Ovary (tissue), 7 donors: ENCODE measurements at regions not wholly inside any gene's neighbourhood (a gene's known extent, or its start where the extent isn't known, plus 50 kb on each side); places are given as distances from the start of the nearest gene placed in this dataset.

Source experiments
- DNase-seq, 5 donors: peaks; one replicate each; pipeline ENCODE4 v3.0.0-alpha.2; 2019 to 2020
- H3K27ac ChIP-seq, 2 donors: fragments of 200-600 bp; one replicate each; pipeline versions ENCODE4 v1.5.1 to v1.8.0; 2019 to 2022
- H3K27me3 ChIP-seq: fragments of 200-600 bp; one replicate; pipeline ENCODE4 v1.8.0; 2022
- H3K36me3 ChIP-seq: fragments of 200-600 bp; sonication (generic); one replicate; pipeline ENCODE4 v1.5.1; 2019
- H3K4me1 ChIP-seq: one replicate; pipeline ENCODE4 v1.8.1; 2013; ENCODE audit warnings: mild to moderate bottlenecking, moderate library complexity; ENCODE audit not compliant: insufficient read depth
- H3K4me3 ChIP-seq: fragments of 200-600 bp; sonication (generic); one replicate; pipeline ENCODE4 v1.5.1; 2017
- H3K9me3 ChIP-seq, 2 donors: fragments of 200-600 bp in 1 of 2; sonication (generic) in 1 of 2; one replicate each; pipeline versions ENCODE4 v1.5.1 to v1.8.1; 2013 to 2019; ENCODE audit warnings: mild to moderate bottlenecking in 1 of 2, moderate library complexity in 1 of 2
- CTCF ChIP-seq, 3 donors: fragments of 450-650 bp in 2 of 3; fragments of 200-600 bp in 1 of 3; IDR thresholded peaks; one replicate each; pipeline versions ENCODE4 v1.5.1 to v1.8.0; 2016 to 2022; ENCODE audit warnings: antibody characterized with exemption in 3 of 3, mild to moderate bottlenecking in 1 of 3
- EP300 ChIP-seq: sonication (generic); formaldehyde crosslinking; IDR thresholded peaks from one replicate; pipeline ENCODE4 v1.6.1; 2017; ENCODE audit warnings: antibody characterized with exemption
- POLR2A ChIP-seq: fragments of 450-650 bp; IDR thresholded peaks from one replicate; pipeline ENCODE4 v1.6.1; 2017; ENCODE audit warnings: antibody characterized with exemption, mild to moderate bottlenecking, moderate library complexity
- WGBS, 3 donors: extraction: QIAGEN DNeasy Blood & Tissue Kit in 1 of 3; methylation state at CpG; one replicate each; pipeline versions ENCODE4 v1.1.5 to v1.1.7; 2013 to 2017; 5-methylcytosine and 5-hydroxymethylcytosine counted together
- intact Hi-C, 4 donors: fragments of 100-400 bp; cut with DNase I; formaldehyde crosslinking; loops; one replicate each; pipeline versions ENCODE4 v1.11.0 to v1.15.1; 2022 to 2023
- donor health status: DM: no; HTN: no; CAD: no; lungs with moderate emphysema.
- donor health status: DM: no; HTN: no; CAD: no.
- donor health status: Bipolar disorder and iron deficiency.
- donor health status: DM: no; HTN: no; CAD: no.
- donor health status: DM: yes; HTN: yes; CAD: no.

GRCh38 chr20:58583176-58583575 lies 67.9 kb upstream of the STX16 start:
- WGBS, 3 donors = 70 to 77% (median 73%) methylated on average over 13 of the region's 13 CpGs
- no peak for DNase-seq
- no peak overlapping the region for H3K27ac ChIP-seq
- no peak overlapping the region for H3K4me3 ChIP-seq
- no peaks in the 10 kb centered on the region for H3K9me3 ChIP-seq
- TF ChIP-seq CTCF (IDR thresholded peaks at IDR 0.05) (no peak), EP300 (no peak), POLR2A (no peak)
- no peaks in the 10 kb centered on the region for H3K27me3 ChIP-seq
- no peaks in the 10 kb centered on the region for H3K36me3 ChIP-seq
- peaks cover 9% of the 10 kb centered on the region for H3K4me1 ChIP-seq
- intact Hi-C loops = no loop called here

- Histone ChIP-seq H3K36me3 (no peaks in the 10 kb centered on the region), H3K4me3 (no peak overlapping the region), H3K4me1 (peaks cover 4% of the 10 kb centered on the region), H3K27me3 (no peaks in the 10 kb centered on the region), H3K9me3 (no peaks in the 10 kb centered on the region), H3K27ac (no peak overlapping the region)
- DNase-seq = no peak
- 89 to 94% (median 89%) methylated on average over 7 of the region's 7 CpGs for WGBS, 3 donors
- intact Hi-C loops = no loop called here
- no peak for TF ChIP-seq CTCF (IDR thresholded peaks at IDR 0.05)
- TF ChIP-seq POLR2A = no peak
- no peak for TF ChIP-seq EP300
These were observed 65.3 kb upstream of the APCDD1L start for GRCh38 chr20:58580474-58580835.

GRCh38 chr20:58579819-58580473 lies 64.7 kb upstream of the APCDD1L start:
- no peaks in the 10 kb centered on the region for H3K9me3 ChIP-seq
- WGBS, 3 donors = 71 to 78% (median 74%) methylated on average over 23 of the region's 23 CpGs
- H3K4me3 ChIP-seq = no peak overlapping the region
- no peaks in the 10 kb centered on the region for H3K27me3 ChIP-seq
- no peak overlapping the region for H3K27ac ChIP-seq
- no peaks in the 10 kb centered on the region for H3K4me1 ChIP-seq
- no peak for DNase-seq
- no peak for TF ChIP-seq CTCF (IDR thresholded peaks at IDR 0.05)
- no peak for TF ChIP-seq POLR2A
- no peak for TF ChIP-seq EP300
- H3K36me3 ChIP-seq = no peaks in the 10 kb centered on the region
- intact Hi-C loops = no loop called here

GRCh38 chr20:58579069-58579818 lies 64.0 kb upstream of the APCDD1L start:
- intact Hi-C loops = no loop called here
- 89 to 92% (median 90%) methylated on average over 15 of the region's 15 CpGs for WGBS, 3 donors
- no peak for TF ChIP-seq POLR2A
- no peak for DNase-seq
- Histone ChIP-seq H3K36me3 (no peaks in the 10 kb centered on the region), H3K4me3 (no peak overlapping the region), H3K27me3 (no peaks in the 10 kb centered on the region), H3K4me1 (no peaks in the 10 kb centered on the region), H3K9me3 (no peaks in the 10 kb centered on the region), H3K27ac (no peak overlapping the region)
